H1 (cell line): ENCODE measurements at regions not wholly inside any gene's neighbourhood (a gene's known extent, or its start where the extent isn't known, plus 50 kb on each side); places are given as distances from the start of the nearest gene placed in this dataset.

Experiments
- CTCF ChIA-PET: fragments of 300-600 bp; sonication (Branson Sonifier 250); formaldehyde crosslinking; loops from one replicate; lab custom pipeline; 2021; ENCODE audit not compliant: partially characterized antibody; lab: Charles Lee
- POLR2A ChIA-PET: fragments of 300-600 bp; sonication (Branson Sonifier 250); formaldehyde crosslinking; loops from one replicate; lab custom pipeline; 2021; ENCODE audit warnings: inconsistent platforms; ENCODE audit not compliant: partially characterized antibody; lab: Charles Lee
- DNase-seq, 2 experiments: peaks; one replicate each; pipeline versions ENCODE4 v3.0.0 to v3.0.0-alpha.2; 2010 to 2022; ENCODE audit warnings: low spot score in 2 of 2, low read depth in 1 of 2, mixed read lengths in 1 of 2
- FAIRE-seq: peaks from 2 replicates; lab custom pipeline; 2011; peaks lifted over from hg19 to GRCh38; lab: Jason Lieb, UNC
- H2AFZ ChIP-seq: 2 replicates; pipeline ENCODE4 v1.8.1; 2012; ENCODE audit warnings: low read length, inconsistent platforms
- H2AK5ac ChIP-seq: 2 replicates; pipeline ENCODE4 v1.6.1; 2013; ENCODE audit warnings: low read depth, low read length
- H2BK120ac ChIP-seq: replicated peaks from 2 replicates; pipeline ENCODE3; 2013; ENCODE audit warnings: low read depth, low read length, inconsistent platforms
- H2BK12ac ChIP-seq: 2 replicates; pipeline ENCODE4 v1.6.1; 2013; ENCODE audit warnings: low read depth, low read length
- H2BK15ac ChIP-seq: 2 replicates; pipeline ENCODE4 v1.6.1; 2013; ENCODE audit warnings: low read length
- H2BK20ac ChIP-seq: 2 replicates; pipeline ENCODE4 v1.6.1; 2013; ENCODE audit warnings: low read length
- H2BK5ac ChIP-seq: 2 replicates; pipeline ENCODE4 v1.6.1; 2013; ENCODE audit warnings: low read depth, low read length
- H3K14ac ChIP-seq: 2 replicates; pipeline ENCODE4 v1.6.1; 2013; ENCODE audit warnings: inconsistent platforms; ENCODE audit not compliant: insufficient read length
- H3K18ac ChIP-seq: 2 replicates; pipeline ENCODE4 v1.6.1; 2013; ENCODE audit warnings: low read length; ENCODE audit errors: extremely low read depth
- H3K23ac ChIP-seq: 2 replicates; pipeline ENCODE4 v1.6.1; 2013; ENCODE audit warnings: inconsistent platforms; ENCODE audit not compliant: insufficient read length
- H3K23me2 ChIP-seq: 2 replicates; pipeline ENCODE4 v1.6.1; 2013; ENCODE audit warnings: low read depth, low read length
- H3K27ac ChIP-seq: 2 replicates; pipeline ENCODE4 v1.6.1; 2011; ENCODE audit warnings: low read depth, low read length, inconsistent platforms
- H3K27me3 ChIP-seq, 4 experiments: replicated peaks in 1 of 4; 1 replicate in 1 of 4; 2 replicates in 3 of 4; pipeline versions ENCODE4 v1.6.1 to v1.8.1; 2011 to 2013; ENCODE audit warnings: low read length in 3 of 4, mild to moderate bottlenecking in 3 of 4, inconsistent platforms in 2 of 4, mixed read lengths in 2 of 4, moderate library complexity in 1 of 4; ENCODE audit not compliant: control insufficient read depth in 3 of 4, insufficient read depth in 3 of 4; ENCODE audit errors: extremely low read depth in 1 of 4
- H3K36me3 ChIP-seq, 4 experiments: 2 replicates each; pipeline versions ENCODE4 v1.6.1 to v1.8.1; 2011 to 2013; ENCODE audit warnings: mild to moderate bottlenecking in 4 of 4, low read length in 3 of 4, moderate library complexity in 2 of 4, control low read depth in 1 of 4, inconsistent platforms in 1 of 4; ENCODE audit not compliant: insufficient read depth in 4 of 4, control insufficient read depth in 2 of 4
- H3K4ac ChIP-seq: replicated peaks from 2 replicates; pipeline ENCODE3; 2013; ENCODE audit warnings: low read length, low read depth, mixed read lengths, inconsistent platforms; ENCODE audit not compliant: insufficient read length
- H3K4me1 ChIP-seq, 4 experiments: replicated peaks in 1 of 4; 1 replicate in 1 of 4; 2 replicates in 3 of 4; pipeline versions ENCODE4 v1.6.1 to v1.8.1; 2011 to 2013; ENCODE audit warnings: low read length in 3 of 4, inconsistent platforms in 2 of 4, mixed read lengths in 1 of 4; ENCODE audit not compliant: insufficient read depth in 4 of 4, control insufficient read depth in 3 of 4
- H3K4me2 ChIP-seq, 2 experiments: 2 replicates each; pipeline versions ENCODE4 v1.6.1 to v1.8.1; 2011 to 2013; ENCODE audit warnings: low read depth in 2 of 2, low read length in 2 of 2, control low read depth in 1 of 2, inconsistent platforms in 1 of 2, mild to moderate bottlenecking in 1 of 2; ENCODE audit not compliant: insufficient read depth in 1 of 2
- H3K4me3 ChIP-seq, 4 experiments: fragments of 200-600, 300-600 bp in 1 of 4; sonication (generic), shearing (Covaris generic), sonication (Bioruptor Twin) in 1 of 4; 2 replicates each; pipeline versions ENCODE4 v1.5.1 to v1.8.1; 2011 to 2016; ENCODE audit warnings: low read length in 4 of 4, low read depth in 3 of 4, control low read depth in 2 of 4, inconsistent platforms in 2 of 4, mild to moderate bottlenecking in 2 of 4, mixed read lengths in 1 of 4, moderate library complexity in 1 of 4; ENCODE audit not compliant: insufficient read depth in 2 of 4; ENCODE audit errors: extremely low read depth in 1 of 4
- H3K56ac ChIP-seq: replicated peaks from 2 replicates; pipeline ENCODE3; 2013; ENCODE audit warnings: low read depth, mild to moderate bottlenecking, mixed read lengths, low read length, inconsistent platforms; ENCODE audit not compliant: insufficient read length
- H3K79me1 ChIP-seq: 2 replicates; pipeline ENCODE4 v1.6.1; 2013; ENCODE audit warnings: low read depth, low read length, control low read depth
- H3K79me2 ChIP-seq, 2 experiments: 2 replicates each; pipeline versions ENCODE4 v1.6.1 to v1.8.1; 2012 to 2013; ENCODE audit warnings: low read length in 2 of 2, mild to moderate bottlenecking in 2 of 2, inconsistent platforms in 1 of 2; ENCODE audit not compliant: insufficient read depth in 2 of 2, control insufficient read depth in 1 of 2
- H3K9ac ChIP-seq, 4 experiments: replicated peaks in 1 of 4; 1 replicate in 1 of 4; 2 replicates in 3 of 4; pipeline versions ENCODE4 v1.6.1 to v1.8.1; 2011 to 2013; ENCODE audit warnings: low read depth in 3 of 4, low read length in 3 of 4, control low read depth in 2 of 4, mild to moderate bottlenecking in 2 of 4, moderate library complexity in 2 of 4, inconsistent platforms in 1 of 4; ENCODE audit errors: extremely low read depth in 1 of 4
- H3K9me3 ChIP-seq, 2 experiments: 2 replicates each; pipeline versions ENCODE4 v1.6.1 to v1.8.1; 2012 to 2013; ENCODE audit warnings: mild to moderate bottlenecking in 2 of 2, moderate library complexity in 2 of 2, control low read depth in 1 of 2, inconsistent platforms in 1 of 2, low read depth in 1 of 2, low read length in 1 of 2, mixed read lengths in 1 of 2; ENCODE audit not compliant: insufficient read depth in 2 of 2
- H4K20me1 ChIP-seq, 2 experiments: replicated peaks in 1 of 2; 2 replicates each; pipeline versions ENCODE3 to v1.8.1; 2011 to 2013; ENCODE audit warnings: inconsistent platforms in 2 of 2, low read length in 2 of 2, mild to moderate bottlenecking in 1 of 2; ENCODE audit not compliant: insufficient read depth in 2 of 2, control insufficient read depth in 1 of 2
- H4K5ac ChIP-seq: 2 replicates; pipeline ENCODE4 v1.6.1; 2013; ENCODE audit warnings: low read length, low read depth, mixed read lengths, inconsistent platforms; ENCODE audit not compliant: insufficient read length
- H4K8ac ChIP-seq: 2 replicates; pipeline ENCODE4 v1.8.0; 2013; ENCODE audit warnings: mild to moderate bottlenecking, moderate library complexity, low read length, inconsistent platforms; ENCODE audit not compliant: insufficient read depth; ENCODE audit errors: extremely low read depth
- H4K91ac ChIP-seq: replicated peaks from 2 replicates; pipeline ENCODE3; 2013; ENCODE audit warnings: low read length, mixed read lengths, inconsistent platforms; ENCODE audit not compliant: insufficient read length
- BRCA1 ChIP-seq: IDR thresholded peaks from 2 replicates; pipeline ENCODE4 v1.6.1; 2012; ENCODE audit warnings: low read depth, low read length, improper control_type of control experiment
- CBX5 ChIP-seq: fragments of 300-800, 300-1000 bp; sonication (generic); IDR thresholded peaks from 2 replicates; pipeline ENCODE4 v1.7.1; 2016; ENCODE audit warnings: antibody characterized with exemption, low read length, low read depth
- CTBP2 ChIP-seq: IDR thresholded peaks from 2 replicates; pipeline ENCODE4 v1.7.0; 2011; ENCODE audit warnings: borderline replicate concordance, mild to moderate bottlenecking, moderate library complexity, mixed read lengths, low read length; ENCODE audit not compliant: insufficient read depth, insufficient read length
- GABPA ChIP-seq: IDR thresholded peaks from 2 replicates; pipeline ENCODE4 v1.6.1; 2011; ENCODE audit warnings: mild to moderate bottlenecking, low read length, moderate library complexity, borderline replicate concordance; ENCODE audit not compliant: insufficient read depth
- GTF2F1 ChIP-seq: IDR thresholded peaks from 2 replicates; pipeline ENCODE4 v1.6.1; 2012; ENCODE audit warnings: low read depth, low read length, improper control_type of control experiment, borderline replicate concordance
- JUND ChIP-seq: IDR thresholded peaks from 2 replicates; pipeline ENCODE4 v1.6.1; 2011; ENCODE audit warnings: mild to moderate bottlenecking, improper control_type of control experiment, low read length
- KDM5A ChIP-seq: fragments of 200-600 bp; IDR thresholded peaks from 2 replicates; pipeline ENCODE4 v1.7.1; 2012; ENCODE audit warnings: mild to moderate bottlenecking, low read length, inconsistent platforms, mixed read lengths
- POLR2A ChIP-seq, 2 experiments: IDR thresholded peaks; 1 replicate in 1 of 2; 2 replicates in 1 of 2; pipeline ENCODE4 v1.6.1; 2011; ENCODE audit warnings: low read depth in 2 of 2, low read length in 2 of 2, mild to moderate bottlenecking in 2 of 2; ENCODE audit errors: control extremely low read depth in 1 of 2
- RBBP5 ChIP-seq: IDR thresholded peaks from 2 replicates; pipeline ENCODE4 v1.7.1; 2012; ENCODE audit warnings: low read depth, mild to moderate bottlenecking, inconsistent platforms, low read length, moderate library complexity, borderline replicate concordance
- SRF ChIP-seq: IDR thresholded peaks from 2 replicates; pipeline ENCODE4 v1.6.1; 2011; ENCODE audit warnings: mild to moderate bottlenecking, low read depth, low read length, moderate library complexity
- SUZ12 ChIP-seq: fragments of 200-600 bp; sonication (generic); IDR thresholded peaks from 2 replicates; pipeline ENCODE4 v1.6.1; 2012; ENCODE audit warnings: mild to moderate bottlenecking, inconsistent platforms, low read length, moderate library complexity, mixed read lengths
- YY1 ChIP-seq: IDR thresholded peaks from 2 replicates; pipeline ENCODE4 v1.6.1; 2011; ENCODE audit warnings: low read depth, mild to moderate bottlenecking, low read length
- WGBS, 2 experiments: shearing (Covaris generic) in 1 of 2; methylation state at CpG; one replicate each; pipeline versions ENCODE4 v1.1.6 to v1.1.7; 2013 to 2015; ENCODE audit warnings: low lambda C conversion rate in 2 of 2, mixed read lengths in 2 of 2, inconsistent platforms in 1 of 2, low coverage in 1 of 2, missing lambda C conversion rate in 1 of 2; ENCODE audit not compliant: insufficient replicate concordance in 2 of 2, insufficient coverage in 1 of 2, insufficient read length in 1 of 2; ENCODE audit errors: extremely low coverage in 1 of 2, missing lambda C conversion rate in 1 of 2; 5-methylcytosine and 5-hydroxymethylcytosine counted together
- TF ChIP-seq, protein P1 (sequence below): IDR thresholded peaks from 2 replicates; pipeline ENCODE4 v1.6.1; 2012; ENCODE audit warnings: inconsistent platforms

DNA sequence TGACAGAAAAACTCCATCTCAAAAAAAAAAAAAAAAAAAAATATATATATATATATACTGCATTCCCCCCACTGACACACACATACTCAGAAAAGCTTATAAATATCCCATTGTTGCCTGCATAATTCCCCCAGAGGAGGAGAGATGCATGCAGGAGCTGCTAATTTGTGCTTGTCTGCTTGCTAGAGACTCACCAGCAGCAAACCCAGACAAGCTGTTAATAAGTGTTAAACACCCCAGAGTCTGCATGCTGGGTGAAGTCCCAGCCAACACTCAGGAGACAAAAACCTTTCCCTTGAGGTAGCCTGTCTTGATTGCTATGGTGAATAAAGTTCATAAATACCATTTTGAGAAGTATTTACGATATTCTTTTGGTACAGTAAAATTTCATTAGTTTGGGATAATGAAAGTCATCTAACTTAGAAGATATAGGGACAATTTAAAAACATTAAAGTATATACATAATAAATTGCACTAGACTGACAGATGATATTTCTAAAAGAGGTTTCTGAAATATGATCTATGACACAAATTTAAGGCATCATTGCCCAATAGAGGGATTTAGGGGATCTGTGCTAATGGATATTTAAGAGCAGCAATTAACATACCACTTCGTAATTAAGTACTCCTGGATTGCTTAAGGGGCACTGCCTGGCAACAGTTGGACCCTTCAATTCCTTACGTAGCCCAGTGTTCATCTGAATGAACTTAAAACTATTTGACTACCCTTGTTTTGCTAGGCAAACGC, 400.0 kb upstream of the C2CD4B start:
- ChIA-PET POLR2A (interaction anchor here (0.5 kb wide), 1 partner anchor 66 kb away, joined by 4 read pairs; no protein-coding TSS in a partner anchor), CTCF (interaction anchor here (0.6 to 2.0 kb wide), 3 partner anchors 8 to 18 kb away, joined by 3 to 11 read pairs (median 3); no protein-coding TSS in a partner anchor)
- Histone ChIP-seq H2BK15ac (no peak overlapping the region), H4K5ac (no peak overlapping the region), H2BK20ac (no peak overlapping the region), H2BK120ac (no peak overlapping the region), H3K18ac (no peak overlapping the region), H4K91ac (no peak overlapping the region), H3K36me3 (no peaks in the 10 kb centered on the region), H3K9me3 (no peaks in the 10 kb centered on the region), H3K4me1 (peaks cover 0 to 14% (median 5%) of the 10 kb centered on the region in 4 experiments; a peak in 5 of 7 replicates), H3K27me3 (no peaks in the 10 kb centered on the region), H3K4ac (no peak overlapping the region), H3K23ac (no peak overlapping the region), H3K9ac (no peak overlapping the region), H3K79me1 (no peaks in the 10 kb centered on the region), H3K79me2 (no peaks in the 10 kb centered on the region), H4K20me1 (no peaks in the 10 kb centered on the region), H3K56ac (no peak overlapping the region), H3K14ac (no peak overlapping the region), H2BK5ac (no peak overlapping the region), H4K8ac (no peak overlapping the region), H3K4me2 (no peak overlapping the region), H3K4me3 (no peak overlapping the region), H2BK12ac (no peak overlapping the region), H3K23me2 (peaks cover 4% of the 10 kb centered on the region), H3K27ac (no peak overlapping the region), H2AFZ (no peak overlapping the region), H2AK5ac (no peak overlapping the region)
- FAIRE-seq (no peak), DNase-seq (no peak)
- WGBS, 2 experiments, result 82% methylated on average over 4 of the region's 4 CpGs; no CpG with 5 or more reads in 1 of the 2 experiments
- TF ChIP-seq CBX5, result no peak
- no peak for TF ChIP-seq CTBP2
- no peak for TF ChIP-seq KDM5A
- no peak for TF ChIP-seq POLR2A (IDR thresholded peaks at IDR 0.05; ENCODE audit: control extremely low read depth in 1 of 2, low read depth in 2 of 2, low read length in 2 of 2)
- TF ChIP-seq BRCA1, result no peak
- no peak for TF ChIP-seq JUND
- no peak for TF ChIP-seq YY1
- TF ChIP-seq SRF, result no peak
- TF ChIP-seq, protein P1, sequence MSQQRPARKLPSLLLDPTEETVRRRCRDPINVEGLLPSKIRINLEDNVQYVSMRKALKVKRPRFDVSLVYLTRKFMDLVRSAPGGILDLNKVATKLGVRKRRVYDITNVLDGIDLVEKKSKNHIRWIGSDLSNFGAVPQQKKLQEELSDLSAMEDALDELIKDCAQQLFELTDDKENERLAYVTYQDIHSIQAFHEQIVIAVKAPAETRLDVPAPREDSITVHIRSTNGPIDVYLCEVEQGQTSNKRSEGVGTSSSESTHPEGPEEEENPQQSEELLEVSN, result no peak
- TF ChIP-seq GTF2F1, result no peak
- TF ChIP-seq RBBP5, result no peak
- no peak for TF ChIP-seq SUZ12
- TF ChIP-seq GABPA, result no peak
